PC-9 (cell line): ENCODE measurements at regions not wholly inside any gene's neighbourhood (a gene's known extent, or its start where the extent isn't known, plus 50 kb on each side); places are given as distances from the start of the nearest gene placed in this dataset.

Experiments
- CTCF ChIP-seq: fragments of 200-600 bp; sonication (generic); conservative IDR thresholded peaks from 2 replicates; pipeline ENCODE4 v1.6.1; 2017; ENCODE audit warnings: mixed run types, antibody characterized with exemption, mild to moderate bottlenecking, moderate library complexity
- EZH2 ChIP-seq: fragments of 200-600 bp; sonication (generic); IDR thresholded peaks from 2 replicates; pipeline ENCODE4 v1.8.0; 2017; ENCODE audit warnings: antibody characterized with exemption, low read depth

- TF ChIP-seq CTCF (no peak), EZH2 (no peak)
Measured at GRCh38 chr11:112722876-112723275, 238.3 kb upstream of the NCAM1 start.
